Urinary bladder (tissue), 3 donors: ENCODE measurements at regions not wholly inside any gene's neighbourhood (a gene's known extent, or its start where the extent isn't known, plus 50 kb on each side); places are given as distances from the start of the nearest gene placed in this dataset.

Experiments used
- DNase-seq: peaks from one replicate; pipeline ENCODE4 v3.0.0-alpha.2; 2015; ENCODE audit errors: extremely low spot score
- H3K27ac ChIP-seq: one replicate; pipeline ENCODE4 v1.5.1; 2013; ENCODE audit warnings: low read depth, mild to moderate bottlenecking, moderate library complexity
- H3K36me3 ChIP-seq: one replicate; pipeline ENCODE4 v1.6.1; 2013; ENCODE audit warnings: mild to moderate bottlenecking, moderate library complexity; ENCODE audit not compliant: insufficient read depth
- H3K4me1 ChIP-seq: one replicate; pipeline ENCODE4 v1.6.1; 2013; ENCODE audit warnings: mild to moderate bottlenecking, moderate library complexity; ENCODE audit not compliant: insufficient read depth
- H3K4me3 ChIP-seq: one replicate; pipeline ENCODE4 v1.5.1; 2013; ENCODE audit warnings: low read depth, low read length
- WGBS: extraction: QIAGEN DNeasy Blood & Tissue Kit; methylation state at CpG from one replicate; pipeline ENCODE4 v1.1.7; 2013; 5-methylcytosine and 5-hydroxymethylcytosine counted together
- donor health status: healthy with polysubstance abuse.
- donor health status: healthy.

DNA sequence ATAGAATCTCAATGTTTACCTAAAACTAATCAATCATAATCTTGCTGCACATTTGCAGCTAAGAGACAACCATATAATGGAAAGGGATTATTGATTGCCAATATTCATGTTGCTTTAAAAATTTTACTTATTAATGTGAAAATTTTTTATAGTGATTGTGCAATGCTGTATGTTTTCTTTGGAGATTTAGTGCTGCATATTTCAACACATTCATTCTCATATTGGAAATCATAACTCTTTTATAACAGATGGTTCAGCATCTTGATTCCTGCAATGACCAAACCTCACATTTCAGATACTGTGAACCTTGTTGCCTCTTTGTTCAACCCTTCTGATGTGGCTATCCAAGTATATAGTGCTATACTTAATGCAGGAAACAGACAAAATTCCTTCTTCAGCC, 502.6 kb downstream of the C4orf33 start:
- DNase-seq, result no peak
- Histone ChIP-seq H3K36me3 (no peaks in the 10 kb centered on the region), H3K27ac (no peak overlapping the region), H3K4me3 (no peak overlapping the region), H3K4me1 (no peaks in the 10 kb centered on the region)

DNA sequence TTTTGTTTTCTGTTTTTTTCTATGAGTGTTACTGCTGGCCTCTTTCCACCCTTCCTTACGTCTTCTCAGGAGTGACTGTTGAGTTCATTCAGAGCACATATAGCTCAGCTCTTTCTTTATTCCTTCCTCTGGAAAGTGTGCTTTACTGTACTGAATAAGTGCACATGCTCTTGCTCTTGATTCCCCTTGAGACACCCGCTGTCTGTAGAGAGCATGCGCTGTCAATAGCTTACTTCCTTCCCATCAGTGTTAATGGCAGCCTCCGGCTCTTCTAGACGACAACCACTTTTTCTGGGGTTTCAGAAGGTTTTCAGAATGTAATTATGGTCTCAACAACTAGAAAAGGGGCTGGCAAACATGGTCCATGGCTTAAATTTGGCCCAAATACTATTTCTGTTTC, 504.9 kb downstream of the C4orf33 start:
- no peak overlapping the region for H3K27ac ChIP-seq
- no peak overlapping the region for H3K4me3 ChIP-seq
- DNase-seq, result no peak
- no peaks in the 10 kb centered on the region for H3K4me1 ChIP-seq
- no peaks in the 10 kb centered on the region for H3K36me3 ChIP-seq
- 88% methylated on average over 5 of the region's 5 CpGs for WGBS

DNA sequence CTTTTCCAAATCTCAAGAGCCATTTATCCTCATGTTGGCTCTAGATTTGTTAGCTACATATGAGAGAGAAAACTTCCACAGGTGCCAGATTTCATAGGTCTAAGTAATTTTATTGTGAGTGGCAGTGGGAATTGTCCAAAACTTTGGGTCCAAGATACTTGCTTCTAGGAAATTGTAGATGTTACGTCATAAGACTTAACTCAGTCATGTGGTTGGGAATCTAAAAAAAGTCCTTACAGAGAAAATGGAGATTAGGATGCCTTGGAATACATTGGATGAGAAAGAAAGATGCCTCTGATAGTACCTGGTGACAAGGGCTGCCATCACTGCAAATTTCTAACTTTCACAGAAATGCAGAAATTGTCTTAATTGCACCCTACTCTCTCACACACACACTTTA, 506.5 kb downstream of the C4orf33 start:
- H3K36me3 ChIP-seq, result no peaks in the 10 kb centered on the region
- 98% methylated on average over 1 of the region's 1 CpG for WGBS

DNA sequence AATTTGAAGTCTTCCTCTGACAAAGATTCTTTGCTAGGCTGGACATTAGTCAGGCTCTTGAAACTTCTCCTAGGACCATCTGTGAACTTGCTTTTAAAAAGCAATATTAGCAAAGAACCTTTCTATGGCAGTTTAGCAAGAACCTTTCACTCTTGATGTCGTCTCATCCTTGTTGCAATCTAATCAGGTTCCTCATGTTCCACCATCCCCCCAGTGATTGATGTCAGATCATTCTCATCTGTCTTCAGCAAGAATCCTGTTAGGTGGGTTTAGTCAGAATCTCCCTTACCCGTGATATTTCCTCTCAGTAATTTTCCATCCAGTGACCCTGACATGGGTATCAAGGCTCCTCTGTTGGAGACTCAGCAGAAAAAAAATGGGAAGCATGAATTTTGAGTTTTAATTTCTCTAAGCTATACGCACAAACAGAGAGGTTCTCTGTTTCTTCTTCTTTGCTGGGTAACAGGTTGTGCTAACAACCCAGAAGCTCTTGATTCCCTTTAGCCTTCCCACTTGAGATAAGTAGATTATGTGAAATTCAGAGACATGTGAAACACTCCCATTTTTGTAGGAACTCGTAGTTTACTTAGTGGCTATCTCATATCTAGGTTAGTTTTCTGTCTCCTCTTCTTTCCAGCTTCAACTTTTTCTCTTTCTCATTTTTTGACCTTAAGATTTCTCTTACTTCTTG, 507.4 kb downstream of the C4orf33 start:
- no peak overlapping the region for H3K4me3 ChIP-seq
- no peaks in the 10 kb centered on the region for H3K4me1 ChIP-seq
- 77% methylated on average over 4 of the region's 4 CpGs for WGBS
- DNase-seq, result no peak
- H3K27ac ChIP-seq, result no peak overlapping the region
- H3K36me3 ChIP-seq, result no peaks in the 10 kb centered on the region

More for the DNA sequence above, 506.5 kb downstream of the C4orf33 start:
- no peaks in the 10 kb centered on the region for H3K4me1 ChIP-seq
- no peak overlapping the region for H3K27ac ChIP-seq
- H3K4me3 ChIP-seq, result no peak overlapping the region
- DNase-seq, result no peak

DNA sequence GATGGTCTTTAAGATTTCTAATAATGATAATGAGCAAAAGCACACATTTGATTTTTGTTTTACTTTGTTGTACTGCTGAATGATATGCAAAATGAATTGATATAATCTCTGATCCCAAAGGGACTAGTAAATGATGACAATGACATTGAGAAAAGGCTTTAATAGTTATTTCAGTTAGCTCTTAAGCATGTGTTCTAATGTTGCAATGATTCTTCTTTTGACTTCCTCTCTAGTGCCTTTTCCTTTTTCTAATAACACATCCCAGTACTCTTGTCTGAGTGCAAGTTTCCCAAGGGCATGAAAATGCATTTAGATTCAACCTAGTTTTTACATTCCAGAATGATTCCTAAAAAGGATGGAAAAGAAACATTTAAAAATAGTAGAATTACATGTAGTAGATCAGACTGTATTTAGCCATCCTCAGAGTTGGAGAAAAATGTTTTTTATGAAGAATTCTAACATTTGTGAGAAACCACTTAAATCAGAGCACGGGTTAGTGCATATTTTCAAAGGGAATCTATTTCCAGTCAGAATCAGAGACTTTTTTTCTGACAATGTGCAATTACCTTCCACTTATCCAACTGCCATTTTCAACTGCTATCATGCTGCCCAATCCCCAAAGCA, 508.8 kb downstream of the C4orf33 start:
- Histone ChIP-seq H3K4me1 (no peaks in the 10 kb centered on the region), H3K4me3 (no peak overlapping the region), H3K27ac (no peak overlapping the region), H3K36me3 (no peaks in the 10 kb centered on the region)
- no peak for DNase-seq
- WGBS, result 78% methylated on average over 1 of the region's 1 CpG

DNA sequence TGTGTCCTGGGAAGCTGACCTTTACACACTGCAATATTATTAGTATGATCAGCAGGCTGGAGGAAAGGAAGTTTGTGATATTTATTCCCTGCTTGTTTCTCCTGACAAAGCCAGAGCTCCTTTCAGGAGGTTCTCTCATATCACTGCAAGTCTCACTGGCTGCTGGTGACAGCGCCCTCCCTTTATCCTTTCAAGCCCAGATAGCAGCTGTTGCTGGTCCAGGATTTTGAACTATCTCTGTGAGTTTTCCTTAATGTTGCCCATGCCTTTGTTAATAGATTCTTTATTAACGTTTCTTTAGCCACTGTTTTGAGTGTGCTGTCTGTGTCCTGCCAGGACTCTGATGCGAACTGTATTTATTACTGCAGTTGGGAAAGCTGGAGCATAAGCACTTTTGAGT, 518.7 kb downstream of the C4orf33 start:
- 22% methylated on average over 3 of the region's 3 CpGs for WGBS
- no peak overlapping the region for H3K4me3 ChIP-seq
- H3K4me1 ChIP-seq, result no peaks in the 10 kb centered on the region
- no peak for DNase-seq
- H3K36me3 ChIP-seq, result no peaks in the 10 kb centered on the region
- H3K27ac ChIP-seq, result no peak overlapping the region

DNA sequence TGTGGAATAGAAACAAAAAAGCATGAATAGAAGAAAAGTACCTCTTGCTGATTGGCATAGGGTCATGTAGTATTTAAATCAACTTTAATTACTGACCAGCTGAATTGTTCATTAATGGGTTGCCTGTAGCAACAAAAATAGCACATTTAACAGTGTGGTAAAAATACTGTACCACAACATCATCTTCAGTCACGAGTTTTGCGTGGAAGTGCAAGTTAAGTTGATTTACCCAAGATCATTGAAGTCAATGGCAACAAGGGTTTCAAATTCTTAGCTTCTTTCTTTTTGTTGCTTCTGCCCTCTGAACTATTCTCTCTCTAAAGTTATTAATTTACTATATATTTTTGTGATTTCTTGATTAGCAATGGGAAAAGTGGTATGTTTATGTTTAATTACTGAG, 526.6 kb downstream of the C4orf33 start:
- H3K27ac ChIP-seq, result no peak overlapping the region
- no peaks in the 10 kb centered on the region for H3K36me3 ChIP-seq
- no peaks in the 10 kb centered on the region for H3K4me1 ChIP-seq
- 88% methylated on average over 2 of the region's 2 CpGs for WGBS
- no peak overlapping the region for H3K4me3 ChIP-seq
- DNase-seq, result no peak

DNA sequence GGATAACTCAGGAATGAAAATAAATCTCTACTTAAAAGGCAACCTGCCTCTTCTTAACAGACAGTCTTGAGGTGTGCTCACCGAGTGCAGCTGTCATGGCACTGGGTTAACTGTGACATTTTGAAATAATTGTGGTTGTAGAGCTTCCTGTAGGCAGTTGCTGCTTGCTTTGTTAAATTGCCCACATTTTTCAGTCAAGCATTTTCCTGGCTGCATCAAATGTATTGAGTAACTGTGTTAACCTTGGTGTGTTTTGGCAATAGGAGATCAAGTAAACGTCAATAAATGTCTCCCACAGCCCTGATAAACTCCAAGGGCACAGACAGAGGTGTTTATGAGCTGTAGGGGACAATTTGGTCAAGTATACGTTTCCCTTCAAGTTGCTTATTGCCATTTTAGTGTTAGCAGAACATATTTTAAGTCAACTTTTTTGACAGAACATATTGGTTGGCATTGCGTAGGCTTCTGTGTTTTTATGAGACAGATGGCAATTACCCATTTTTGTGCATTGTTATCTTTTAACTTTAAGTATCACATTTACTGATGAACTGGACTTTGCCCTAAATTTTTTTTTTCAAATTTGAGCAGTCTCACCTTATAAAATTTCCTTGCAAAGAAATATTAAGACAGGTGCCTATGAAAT, 527.4 kb downstream of the C4orf33 start:
- no peak overlapping the region for H3K4me3 ChIP-seq
- H3K36me3 ChIP-seq, result no peaks in the 10 kb centered on the region
- 34% methylated on average over 4 of the region's 4 CpGs for WGBS
- DNase-seq, result no peak
- no peaks in the 10 kb centered on the region for H3K4me1 ChIP-seq
- no peak overlapping the region for H3K27ac ChIP-seq

DNA sequence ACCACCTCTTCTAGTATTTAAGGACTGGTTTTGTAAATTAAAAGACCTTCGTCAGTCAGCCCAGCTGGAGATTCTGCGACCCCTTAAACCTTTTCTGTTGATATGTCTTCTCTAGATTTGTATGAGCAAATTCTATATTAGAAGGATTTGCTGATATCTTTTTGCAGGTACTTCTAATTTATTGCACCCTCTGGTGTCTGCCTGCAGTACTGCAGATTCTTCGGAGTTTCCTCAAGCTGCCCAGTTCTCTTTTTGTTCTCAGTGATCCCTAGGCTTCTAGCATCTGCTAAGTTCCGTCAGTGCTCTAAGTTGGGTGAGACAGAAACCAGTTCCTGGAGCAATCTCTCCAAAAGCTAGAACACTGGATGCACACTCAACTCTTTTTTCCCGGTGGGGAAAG, 545.2 kb downstream of the C4orf33 start:
- WGBS, result 39% methylated on average over 5 of the region's 5 CpGs

DNA sequence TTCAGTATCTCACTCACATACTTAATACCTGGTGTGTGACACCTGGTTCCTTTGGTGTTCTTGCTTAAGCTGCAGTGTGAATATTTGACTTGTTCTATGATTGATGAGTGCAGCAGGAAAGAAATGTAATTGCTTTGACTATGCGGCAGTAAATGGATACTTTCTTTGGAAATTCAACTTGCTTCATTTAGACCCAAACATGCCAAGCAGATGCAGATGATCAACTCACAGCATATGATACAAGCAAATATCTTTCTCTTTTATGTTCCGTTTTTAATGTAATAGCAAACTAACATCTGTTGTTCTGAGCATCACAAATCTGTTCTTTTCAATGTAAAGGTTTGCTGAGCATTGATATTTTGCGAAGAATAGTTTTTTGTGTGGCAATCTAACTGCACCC, 549.5 kb downstream of the C4orf33 start:
- no peak for DNase-seq
- 73% methylated on average over 3 of the region's 3 CpGs for WGBS
- Histone ChIP-seq H3K36me3 (no peaks in the 10 kb centered on the region), H3K4me1 (no peaks in the 10 kb centered on the region), H3K4me3 (no peak overlapping the region), H3K27ac (no peak overlapping the region)

More for the DNA sequence above, 545.2 kb downstream of the C4orf33 start:
- Histone ChIP-seq H3K4me3 (no peak overlapping the region), H3K4me1 (no peaks in the 10 kb centered on the region), H3K27ac (no peak overlapping the region), H3K36me3 (no peaks in the 10 kb centered on the region)
- DNase-seq, result no peak

DNA sequence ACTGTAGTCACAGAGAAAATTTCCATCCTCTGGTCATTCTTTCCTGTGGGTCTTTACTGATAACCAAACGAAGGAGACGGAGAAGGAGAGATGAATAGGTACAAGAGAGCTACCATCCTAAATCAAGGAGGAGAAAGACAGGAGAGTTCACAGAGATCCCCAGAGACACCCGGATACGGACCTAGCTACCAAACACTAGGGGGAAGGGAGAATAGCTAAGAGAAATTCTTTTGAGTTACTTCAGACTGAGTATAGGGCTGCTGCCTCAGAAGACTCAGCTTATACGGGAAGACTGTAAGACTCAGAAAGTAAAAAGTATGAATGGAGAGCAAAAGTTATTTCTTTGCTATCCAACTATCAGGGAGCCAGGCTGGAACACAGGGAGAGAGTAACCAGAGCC, 572.1 kb downstream of the C4orf33 start:
- Histone ChIP-seq H3K36me3 (no peaks in the 10 kb centered on the region), H3K4me1 (no peaks in the 10 kb centered on the region), H3K27ac (no peak overlapping the region), H3K4me3 (no peak overlapping the region)
- no peak for DNase-seq
- 75% methylated on average over 5 of the region's 5 CpGs for WGBS

DNA sequence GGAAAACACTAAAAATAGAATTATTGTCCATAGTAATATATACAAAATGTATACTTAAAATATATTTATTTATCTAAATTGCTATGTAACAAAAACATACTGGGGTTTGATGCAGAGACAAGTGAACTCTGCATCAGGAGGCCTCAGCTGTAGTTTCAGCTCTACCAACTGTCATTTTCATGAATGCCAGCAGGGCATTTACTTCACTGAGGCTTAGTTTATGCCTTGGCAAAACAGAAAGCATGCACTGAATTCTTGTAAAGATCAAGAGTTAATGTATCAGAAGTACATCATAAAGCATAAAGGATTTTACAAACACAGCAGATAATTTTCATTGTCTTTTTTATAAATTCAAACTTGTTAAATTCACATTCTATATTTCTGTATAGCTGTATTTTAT, 577.0 kb downstream of the C4orf33 start:
- H3K36me3 ChIP-seq, result no peaks in the 10 kb centered on the region
- H3K4me3 ChIP-seq, result no peak overlapping the region
- H3K27ac ChIP-seq, result no peak overlapping the region
- DNase-seq, result no peak
- no peaks in the 10 kb centered on the region for H3K4me1 ChIP-seq

DNA sequence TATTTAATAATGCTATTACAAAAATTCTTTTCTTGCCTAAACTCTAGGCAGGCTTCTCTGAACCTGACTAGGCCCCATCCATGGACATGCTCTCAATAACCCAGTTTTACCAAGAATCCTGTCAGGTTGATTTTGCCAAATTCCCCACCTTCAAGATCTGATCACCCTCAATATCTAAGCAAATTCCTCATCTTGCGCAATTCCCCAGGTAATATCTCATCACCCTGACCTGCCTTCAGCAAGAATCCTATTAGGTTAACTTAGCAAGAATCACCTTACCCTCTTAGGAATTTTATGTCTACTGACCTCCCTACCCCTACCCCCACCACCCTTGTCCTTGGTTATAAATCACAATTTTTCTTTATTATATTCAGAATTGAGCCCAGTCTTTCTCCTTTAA, 579.1 kb downstream of the C4orf33 start:
- Histone ChIP-seq H3K4me3 (no peak overlapping the region), H3K36me3 (no peaks in the 10 kb centered on the region), H3K4me1 (no peaks in the 10 kb centered on the region), H3K27ac (no peak overlapping the region)
- WGBS, result 97% methylated on average over 1 of the region's 1 CpG
- no peak for DNase-seq

DNA sequence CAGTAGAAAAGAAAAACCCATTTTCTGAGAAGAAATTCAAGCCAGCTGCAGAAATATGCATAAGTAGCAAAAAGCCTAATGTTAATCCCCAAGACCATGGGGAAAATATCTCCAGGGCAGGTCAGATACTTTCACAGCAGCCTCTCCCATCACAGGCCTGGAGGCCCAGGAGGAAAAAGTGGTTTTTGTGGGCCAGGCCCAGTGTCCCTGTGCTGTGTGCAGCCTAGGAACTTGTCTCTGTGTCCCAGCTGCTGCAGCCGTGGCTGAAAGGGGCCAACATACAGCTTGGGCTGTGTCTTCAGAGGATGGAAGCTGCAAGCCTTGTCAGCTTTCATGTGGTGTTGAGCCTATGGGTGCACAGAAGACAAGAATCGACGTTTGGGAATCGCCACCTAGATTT, 581.0 kb downstream of the C4orf33 start:
- Histone ChIP-seq H3K4me1 (no peaks in the 10 kb centered on the region), H3K27ac (no peak overlapping the region), H3K4me3 (no peak overlapping the region), H3K36me3 (no peaks in the 10 kb centered on the region)
- DNase-seq, result no peak
- WGBS, result 94% methylated on average over 4 of the region's 4 CpGs
